IMR-90 (cell line): ENCODE measurements at regions not wholly inside any gene's neighbourhood (a gene's known extent, or its start where the extent isn't known, plus 50 kb on each side); places are given as distances from the start of the nearest gene placed in this dataset.

ENCODE experiments used
- ATAC-seq: fragments of 200-7000 bp; cut with Tn5 transposase; 2 replicates; pipeline ENCODE4 v1.9.1; 2020; ENCODE audit warnings: low read depth, mild to moderate bottlenecking, moderate library complexity
- BruUV-seq: library from RNA; stranded (reverse); fragments of 400-500 nt; replicated peaks from 2 replicates; lab custom pipeline; 2021; lab: Mats Ljungman, UMichigan
- CTCF ChIA-PET: fragments of 300-600 bp; formaldehyde crosslinking; extraction: SDS; loops from one replicate; lab custom pipeline; 2021; ENCODE audit warnings: antibody characterized with exemption; lab: Yijun Ruan, JAX
- POLR2A ChIA-PET: fragments of 300-600 bp; sonication (Branson Sonifier 250); formaldehyde crosslinking; loops from one replicate; lab custom pipeline; 2022; ENCODE audit warnings: antibody characterized with exemption; ENCODE audit not compliant: unreplicated experiment; lab: Charles Lee
- DNase-seq: peaks from one replicate; pipeline ENCODE4 v3.0.0; 2013
- H2AFZ ChIP-seq: replicated peaks from 2 replicates; pipeline ENCODE3; 2013; ENCODE audit warnings: low read length, mild to moderate bottlenecking; ENCODE audit not compliant: poor library complexity
- H2AK5ac ChIP-seq: 2 replicates; pipeline ENCODE4 v1.6.1; 2013; ENCODE audit warnings: low read depth, low read length, inconsistent platforms
- H2AK9ac ChIP-seq: replicated peaks from 2 replicates; pipeline ENCODE3; 2013; ENCODE audit warnings: mild to moderate bottlenecking, low read depth, low read length, moderate library complexity; ENCODE audit not compliant: poor library complexity
- H2BK120ac ChIP-seq: 2 replicates; pipeline ENCODE4 v1.6.1; 2013; ENCODE audit warnings: low read depth, low read length, inconsistent platforms
- H2BK15ac ChIP-seq: 3 replicates; pipeline ENCODE4 v1.6.1; 2013; ENCODE audit warnings: low read depth, low read length, inconsistent platforms
- H2BK20ac ChIP-seq: 2 replicates; pipeline ENCODE4 v1.6.1; 2013; ENCODE audit warnings: low read depth, mild to moderate bottlenecking, inconsistent platforms, low read length, moderate library complexity
- H2BK5ac ChIP-seq: 2 replicates; pipeline ENCODE4 v1.6.1; 2013; ENCODE audit warnings: mild to moderate bottlenecking, low read depth, low read length, inconsistent platforms; ENCODE audit not compliant: poor library complexity, severe bottlenecking
- H3K14ac ChIP-seq: replicated peaks from 2 replicates; pipeline ENCODE4 v1.6.1; 2013; ENCODE audit warnings: low read depth, low read length, inconsistent platforms
- H3K18ac ChIP-seq: 2 replicates; pipeline ENCODE4 v1.6.1; 2013; ENCODE audit warnings: low read depth, low read length, control low read depth
- H3K23ac ChIP-seq: 2 replicates; pipeline ENCODE4 v1.6.1; 2013; ENCODE audit warnings: low read depth, low read length, inconsistent platforms
- H3K27ac ChIP-seq: 2 replicates; pipeline ENCODE4 v1.5.1; 2013; ENCODE audit warnings: mild to moderate bottlenecking, control low read depth, low read length; ENCODE audit not compliant: insufficient read depth
- H3K27me3 ChIP-seq: 2 replicates; pipeline ENCODE4 v1.6.1; 2013; ENCODE audit warnings: low read length; ENCODE audit not compliant: control insufficient read depth, insufficient read depth
- H3K36me3 ChIP-seq: 2 replicates; pipeline ENCODE4 v1.6.1; 2013; ENCODE audit warnings: low read length, mixed read lengths; ENCODE audit not compliant: control insufficient read depth, insufficient read depth
- H3K4ac ChIP-seq: 2 replicates; pipeline ENCODE4 v1.6.1; 2013; ENCODE audit warnings: low read depth, low read length, inconsistent platforms
- H3K4me1 ChIP-seq: 2 replicates; pipeline ENCODE4 v1.6.1; 2013; ENCODE audit warnings: low read length, mixed read lengths; ENCODE audit not compliant: control insufficient read depth, insufficient read depth
- H3K4me2 ChIP-seq: 2 replicates; pipeline ENCODE4 v1.6.1; 2013; ENCODE audit warnings: low read depth, mild to moderate bottlenecking, control low read depth, low read length, moderate library complexity
- H3K4me3 ChIP-seq: 2 replicates; pipeline ENCODE4 v1.5.1; 2013; ENCODE audit warnings: low read depth, mild to moderate bottlenecking, control low read depth, low read length, moderate library complexity; ENCODE audit not compliant: insufficient read depth
- H3K56ac ChIP-seq: 2 replicates; pipeline ENCODE4 v1.6.1; 2013; ENCODE audit warnings: low read length, inconsistent platforms; ENCODE audit not compliant: insufficient read depth; ENCODE audit errors: extremely low read depth
- H3K79me1 ChIP-seq, 2 experiments: 2 replicates each; pipeline ENCODE4 v1.6.1; 2013; ENCODE audit warnings: low read length in 2 of 2, inconsistent platforms in 1 of 2, low read depth in 1 of 2
- H3K9ac ChIP-seq: 2 replicates; pipeline ENCODE4 v1.6.1; 2013; ENCODE audit warnings: low read depth, low read length, control low read depth
- H3K9me1 ChIP-seq: 2 replicates; pipeline ENCODE4 v1.6.1; 2013; ENCODE audit warnings: low read length, inconsistent platforms; ENCODE audit not compliant: insufficient read depth
- H3K9me3 ChIP-seq: 2 replicates; pipeline ENCODE4 v1.6.1; 2013; ENCODE audit warnings: low read length; ENCODE audit not compliant: control insufficient read depth, insufficient read depth
- H4K20me1 ChIP-seq: 2 replicates; pipeline ENCODE4 v1.6.1; 2013; ENCODE audit warnings: low read length, inconsistent platforms; ENCODE audit not compliant: insufficient read depth
- H4K5ac ChIP-seq: 2 replicates; pipeline ENCODE4 v1.6.1; 2013; ENCODE audit warnings: mild to moderate bottlenecking, low read depth, low read length, control low read depth
- H4K8ac ChIP-seq, 2 experiments: 2 replicates each; pipeline ENCODE4 v1.6.1; 2013; ENCODE audit warnings: low read depth in 2 of 2, low read length in 2 of 2, control low read depth in 1 of 2, inconsistent platforms in 1 of 2
- H4K91ac ChIP-seq: 2 replicates; pipeline ENCODE4 v1.6.1; 2013; ENCODE audit warnings: low read depth, low read length, inconsistent platforms; ENCODE audit not compliant: insufficient read depth
- BHLHE40 ChIP-seq: fragments of 150-350 bp; IDR thresholded peaks from 2 replicates; pipeline ENCODE4 v1.6.1; 2016; ENCODE audit warnings: mild to moderate bottlenecking, low read depth, low read length
- CTCF ChIP-seq: conservative IDR thresholded peaks from 2 replicates; pipeline ENCODE4 v1.5.1; 2012; ENCODE audit warnings: mild to moderate bottlenecking, low read depth, low read length, improper control_type of control experiment
- FOS ChIP-seq: fragments of 150-350 bp; IDR thresholded peaks from 2 replicates; pipeline ENCODE4 v1.6.1; 2016; ENCODE audit warnings: low read depth, low read length
- NFE2L2 ChIP-seq: fragments of 150-350 bp; IDR thresholded peaks from 2 replicates; pipeline ENCODE4 v1.6.1; 2016; ENCODE audit warnings: low read depth, mild to moderate bottlenecking, low read length
- POLR2A ChIP-seq: IDR thresholded peaks from 2 replicates; pipeline ENCODE4 v1.6.1; 2012; ENCODE audit warnings: mild to moderate bottlenecking, low read depth, low read length
- dilution Hi-C: fragments of 300-500 bp; cut with HindIII; formaldehyde crosslinking; loops from one replicate; pipeline ENCODE4 v1.14.3; 2018; ENCODE audit warnings: low sequenced_read_pairs; ENCODE audit not compliant: unreplicated experiment
- in situ Hi-C: fragments of 300-500 bp; cut with MboI; formaldehyde crosslinking; loops from 3 replicates; pipeline ENCODE4 v1.14.3; 2019; ENCODE audit warnings: low sequenced_read_pairs, inconsistent platforms, mixed read lengths
- intact Hi-C: fragments of 100-400 bp; cut with micrococcal nuclease; formaldehyde crosslinking; loops from 2 replicates; pipeline ENCODE4 v1.10.0; 2022

DNA sequence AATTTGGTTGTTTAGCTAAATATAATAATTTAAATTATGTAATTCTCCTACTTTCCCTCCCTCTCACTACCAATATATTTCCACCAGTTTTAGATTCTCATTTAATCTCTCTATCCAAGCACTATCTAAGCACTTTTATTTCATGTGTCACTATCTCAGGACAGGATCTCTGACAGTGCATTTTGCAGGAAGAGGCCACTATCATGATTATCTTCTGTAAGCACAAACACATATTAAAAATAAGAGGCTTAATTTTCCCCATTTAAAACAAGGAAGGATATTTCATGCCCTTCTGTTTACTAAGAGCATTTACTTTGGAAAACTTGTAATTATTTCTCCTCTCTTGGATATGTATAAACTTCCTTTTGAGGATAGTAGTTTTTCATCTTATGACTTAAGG, 726.2 kb upstream of the ZNF804A start:
- no peak overlapping the region for H2AK9ac ChIP-seq
- H3K9me1 ChIP-seq = no peaks in the 10 kb centered on the region
- H3K56ac ChIP-seq = no peak overlapping the region
- dilution Hi-C loops (no loop called here), intact Hi-C loops (no loop called here), in situ Hi-C loops (no loop called here)
- H2AFZ ChIP-seq = no peak overlapping the region
- no peak overlapping the region for H3K4me2 ChIP-seq
- H3K18ac ChIP-seq = no peak overlapping the region
- H4K20me1 ChIP-seq = no peaks in the 10 kb centered on the region
- no peak overlapping the region for H3K14ac ChIP-seq
- H3K9me3 ChIP-seq = peaks cover 2% of the 10 kb centered on the region; the same call in 1 of the 2 replicates
- H3K4me3 ChIP-seq = no peak overlapping the region
- H3K27ac ChIP-seq = no peak overlapping the region
- H4K5ac ChIP-seq = no peak overlapping the region
- H4K8ac ChIP-seq = no peak overlapping the region
- H2BK20ac ChIP-seq = no peak overlapping the region
- no peak overlapping the region for H2BK120ac ChIP-seq
- H2BK5ac ChIP-seq = no peak overlapping the region
- ATAC-seq (no peak), DNase-seq (no peak)
- H3K9ac ChIP-seq = no peak overlapping the region
- H3K23ac ChIP-seq = no peak overlapping the region
- POLR2A ChIA-PET = no interaction called here
- CTCF ChIA-PET = no interaction called here
- H4K91ac ChIP-seq = no peak overlapping the region
- H3K4me1 ChIP-seq = no peaks in the 10 kb centered on the region
- H3K79me1 ChIP-seq = no peaks in the 10 kb centered on the region
- H2BK15ac ChIP-seq = no peak overlapping the region
- no peak overlapping the region for H2AK5ac ChIP-seq
- BruUV-seq = no TSS peak
- H3K36me3 ChIP-seq = no peaks in the 10 kb centered on the region
- H3K4ac ChIP-seq = no peak overlapping the region
- no peaks in the 10 kb centered on the region for H3K27me3 ChIP-seq
- TF ChIP-seq BHLHE40 (no peak), POLR2A (no peak), FOS (no peak), NFE2L2 (no peak), CTCF (no peak)
